Breast epithelium (tissue), 4 donors: ENCODE measurements at regions not wholly inside any gene's neighbourhood (a gene's known extent, or its start where the extent isn't known, plus 50 kb on each side); places are given as distances from the start of the nearest gene placed in this dataset.

ENCODE experiments used
- DNase-seq, 2 donors: peaks; one replicate each; pipeline ENCODE4 v3.0.0-alpha.2; 2019; ENCODE audit warnings: low spot score in 2 of 2
- H3K27ac ChIP-seq, 2 donors: fragments of 200-600 bp; sonication (generic) in 1 of 2; one replicate each; pipeline ENCODE4 v1.5.1; 2016 to 2019; ENCODE audit warnings: mild to moderate bottlenecking in 1 of 2
- H3K27me3 ChIP-seq, 2 donors: fragments of 200-600 bp; sonication (generic) in 1 of 2; one replicate each; pipeline versions ENCODE4 v1.5.1 to v1.6.0; 2017 to 2019; ENCODE audit warnings: control low read depth in 1 of 2, mild to moderate bottlenecking in 1 of 2
- H3K36me3 ChIP-seq: fragments of 200-600 bp; one replicate; pipeline ENCODE4 v1.5.1; 2019
- H3K4me1 ChIP-seq, 2 donors: fragments of 200-600 bp; sonication (generic); one replicate each; pipeline ENCODE4 v1.5.1; 2016 to 2019; ENCODE audit warnings: control low read depth in 1 of 2
- H3K4me3 ChIP-seq, 3 donors: fragments of 200-600 bp; sonication (generic); 1 replicate in 2 of 3; 2 replicates in 1 of 3; pipeline ENCODE4 v1.5.1; 2016 to 2019; ENCODE audit warnings: mild to moderate bottlenecking in 3 of 3, moderate library complexity in 2 of 3
- H3K9me3 ChIP-seq, 2 donors: fragments of 200-600 bp; sonication (generic) in 1 of 2; one replicate each; pipeline ENCODE4 v1.5.1; 2016 to 2019; ENCODE audit warnings: control low read depth in 1 of 2
- POLR2A ChIP-seq: fragments of 450-650 bp; IDR thresholded peaks from one replicate; pipeline ENCODE4 v1.6.1; 2016; ENCODE audit warnings: antibody characterized with exemption, mild to moderate bottlenecking, moderate library complexity
- POLR2AphosphoS5 ChIP-seq, 3 donors: sonication (generic); formaldehyde crosslinking; IDR thresholded peaks; one replicate each; pipeline ENCODE4 v1.6.1; 2017; ENCODE audit warnings: antibody characterized with exemption in 3 of 3
- intact Hi-C: fragments of 100-400 bp; cut with DNase I; formaldehyde crosslinking; loops from one replicate; pipeline ENCODE4 v1.15.1; 2023; ENCODE audit warnings: low total_unique reads
- TF ChIP-seq, protein P1 (sequence below), 3 donors: fragments of 450-650 bp; IDR thresholded peaks; one replicate each; pipeline ENCODE4 v1.5.1; 2016 to 2017; ENCODE audit warnings: antibody characterized with exemption in 3 of 3, mild to moderate bottlenecking in 3 of 3, moderate library complexity in 3 of 3

DNA sequence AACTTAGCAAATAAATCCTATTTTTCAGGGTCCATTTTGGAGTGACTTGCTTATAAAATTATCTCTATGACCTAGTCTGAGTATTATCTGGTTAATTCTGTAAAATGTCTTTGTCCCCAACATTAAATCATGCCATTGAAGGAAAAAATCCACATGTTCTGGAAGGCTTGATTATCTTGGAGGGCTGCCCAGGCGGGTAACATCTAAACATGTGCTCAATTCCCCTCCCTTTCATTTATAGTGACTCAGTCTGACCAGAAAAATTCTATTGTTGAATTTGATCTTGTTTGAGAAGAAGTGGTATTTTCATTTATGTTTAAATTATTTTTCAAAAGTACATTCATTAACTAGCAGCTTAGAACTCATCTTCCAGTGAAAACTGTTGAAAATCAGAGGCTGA, 55.4 kb upstream of the SLC10A7 start:
- Histone ChIP-seq H3K36me3 (no peaks in the 10 kb centered on the region), H3K4me3 (no peak overlapping the region), H3K27ac (no peak overlapping the region), H3K27me3 (no peaks in the 10 kb centered on the region), H3K9me3 (no peaks in the 10 kb centered on the region), H3K4me1 (no peaks in the 10 kb centered on the region)
- no peak for DNase-seq
- intact Hi-C loops, result loop anchor here (5.0 kb wide), 2 partner anchors 560 to 980 kb away; no protein-coding TSS in a partner anchor
- no peak for TF ChIP-seq POLR2AphosphoS5 (IDR thresholded peaks at IDR 0.05)
- TF ChIP-seq, protein P1, sequence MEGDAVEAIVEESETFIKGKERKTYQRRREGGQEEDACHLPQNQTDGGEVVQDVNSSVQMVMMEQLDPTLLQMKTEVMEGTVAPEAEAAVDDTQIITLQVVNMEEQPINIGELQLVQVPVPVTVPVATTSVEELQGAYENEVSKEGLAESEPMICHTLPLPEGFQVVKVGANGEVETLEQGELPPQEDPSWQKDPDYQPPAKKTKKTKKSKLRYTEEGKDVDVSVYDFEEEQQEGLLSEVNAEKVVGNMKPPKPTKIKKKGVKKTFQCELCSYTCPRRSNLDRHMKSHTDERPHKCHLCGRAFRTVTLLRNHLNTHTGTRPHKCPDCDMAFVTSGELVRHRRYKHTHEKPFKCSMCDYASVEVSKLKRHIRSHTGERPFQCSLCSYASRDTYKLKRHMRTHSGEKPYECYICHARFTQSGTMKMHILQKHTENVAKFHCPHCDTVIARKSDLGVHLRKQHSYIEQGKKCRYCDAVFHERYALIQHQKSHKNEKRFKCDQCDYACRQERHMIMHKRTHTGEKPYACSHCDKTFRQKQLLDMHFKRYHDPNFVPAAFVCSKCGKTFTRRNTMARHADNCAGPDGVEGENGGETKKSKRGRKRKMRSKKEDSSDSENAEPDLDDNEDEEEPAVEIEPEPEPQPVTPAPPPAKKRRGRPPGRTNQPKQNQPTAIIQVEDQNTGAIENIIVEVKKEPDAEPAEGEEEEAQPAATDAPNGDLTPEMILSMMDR (IDR thresholded peaks at IDR 0.05), result no peak
- no peak for TF ChIP-seq POLR2A

DNA sequence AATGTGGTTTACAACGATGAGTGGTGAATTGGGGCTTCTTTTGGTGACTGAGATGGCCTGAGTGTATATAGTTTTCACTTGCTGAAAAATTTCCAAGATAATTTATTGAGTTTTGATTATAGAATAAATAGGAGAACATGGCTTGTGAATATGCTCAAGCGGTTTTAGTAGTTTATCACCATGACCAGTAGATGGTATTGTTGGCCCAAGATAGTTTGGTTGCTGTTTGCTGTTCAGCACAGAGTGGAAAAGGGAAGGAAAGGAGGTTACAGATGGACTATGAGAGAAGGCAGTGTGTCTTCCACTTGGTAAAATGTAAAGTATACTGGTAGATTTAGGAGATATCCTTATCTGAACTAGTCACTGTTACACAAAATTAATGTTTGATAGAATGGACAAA, 55.8 kb upstream of the POU4F2 start:
- intact Hi-C loops, result no loop called here
- no peaks in the 10 kb centered on the region for H3K4me1 ChIP-seq

DNA sequence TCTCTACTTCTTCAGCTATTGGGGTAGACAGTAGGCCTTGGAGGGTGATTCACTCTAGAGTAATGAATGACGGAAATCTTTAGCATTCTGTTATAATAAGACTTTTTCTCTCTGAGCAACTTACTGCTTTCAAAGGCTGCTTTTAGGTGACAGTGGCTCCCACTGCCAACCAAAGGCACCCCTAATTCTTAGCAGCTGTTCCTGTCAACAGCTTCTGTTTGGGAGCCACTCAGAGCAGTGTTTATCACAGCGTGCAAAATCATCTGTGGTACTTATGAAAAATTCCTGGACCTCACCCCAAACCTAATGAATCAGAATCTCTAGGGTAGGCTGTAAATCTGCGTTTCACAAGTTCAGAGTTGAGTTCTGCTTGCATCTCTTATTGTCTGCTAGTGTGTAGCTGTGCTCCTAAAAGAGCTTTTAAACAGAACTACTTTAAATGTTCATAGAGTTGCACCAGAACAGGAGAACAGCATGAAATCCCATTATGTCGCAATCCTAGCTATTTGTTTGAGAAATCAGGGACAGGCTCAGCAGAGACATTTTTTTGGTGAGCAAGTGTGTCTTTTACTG, 52.8 kb upstream of the POU4F2 start:
- peaks cover 4 to 6% of the 10 kb centered on the region in 2 donors for H3K9me3 ChIP-seq
- no peak overlapping the region for H3K27ac ChIP-seq
- DNase-seq, result no peak
- TF ChIP-seq POLR2A (no peak), POLR2AphosphoS5 (IDR thresholded peaks at IDR 0.05) (no peak)
- TF ChIP-seq, protein P1 (IDR thresholded peaks at IDR 0.05), result no peak
- intact Hi-C loops, result no loop called here
- H3K36me3 ChIP-seq, result no peaks in the 10 kb centered on the region
- H3K4me3 ChIP-seq, result no peak overlapping the region
- H3K27me3 ChIP-seq, result no peaks in the 10 kb centered on the region
- H3K4me1 ChIP-seq, result no peaks in the 10 kb centered on the region

More for the DNA sequence above, 55.8 kb upstream of the POU4F2 start:
- Histone ChIP-seq H3K9me3 (peaks cover 4 to 6% of the 10 kb centered on the region in 2 donors), H3K27ac (no peak overlapping the region), H3K4me3 (no peak overlapping the region), H3K36me3 (no peaks in the 10 kb centered on the region), H3K27me3 (no peaks in the 10 kb centered on the region)
- no peak for TF ChIP-seq POLR2AphosphoS5 (IDR thresholded peaks at IDR 0.05)
- TF ChIP-seq POLR2A, result no peak
- TF ChIP-seq, protein P1 (IDR thresholded peaks at IDR 0.05), result no peak
- DNase-seq, result no peak
